ENCODE measurements at regions not wholly inside any gene's neighbourhood (a gene's known extent, or its start where the extent isn't known, plus 50 kb on each side); places are given as distances from the start of the nearest gene placed in this dataset.

DNA sequence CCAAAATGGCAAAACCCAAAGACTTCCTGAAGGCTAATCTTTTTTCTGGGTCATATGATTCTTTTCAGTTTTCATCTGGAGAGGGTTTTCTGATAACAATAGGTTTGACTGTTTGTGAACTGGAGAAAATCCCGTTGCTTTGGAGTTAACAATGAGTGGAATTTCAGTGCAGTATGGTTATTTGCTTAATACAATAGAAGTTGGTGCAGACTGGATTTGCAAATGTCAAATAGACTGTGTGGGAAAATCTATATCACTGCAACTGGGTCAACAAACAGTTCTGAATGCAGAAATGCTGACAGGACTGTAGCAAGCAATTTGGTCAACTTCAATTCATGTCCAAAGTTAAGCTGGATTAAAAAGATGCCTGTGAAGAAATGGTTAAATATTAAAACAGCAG is 267.5 kb upstream of the ARGLU1 start:
- H3K4me3 ChIP-seq (ENCODE audit: low read depth, low read length) = no peak overlapping the region
- TF ChIP-seq, protein P1, sequence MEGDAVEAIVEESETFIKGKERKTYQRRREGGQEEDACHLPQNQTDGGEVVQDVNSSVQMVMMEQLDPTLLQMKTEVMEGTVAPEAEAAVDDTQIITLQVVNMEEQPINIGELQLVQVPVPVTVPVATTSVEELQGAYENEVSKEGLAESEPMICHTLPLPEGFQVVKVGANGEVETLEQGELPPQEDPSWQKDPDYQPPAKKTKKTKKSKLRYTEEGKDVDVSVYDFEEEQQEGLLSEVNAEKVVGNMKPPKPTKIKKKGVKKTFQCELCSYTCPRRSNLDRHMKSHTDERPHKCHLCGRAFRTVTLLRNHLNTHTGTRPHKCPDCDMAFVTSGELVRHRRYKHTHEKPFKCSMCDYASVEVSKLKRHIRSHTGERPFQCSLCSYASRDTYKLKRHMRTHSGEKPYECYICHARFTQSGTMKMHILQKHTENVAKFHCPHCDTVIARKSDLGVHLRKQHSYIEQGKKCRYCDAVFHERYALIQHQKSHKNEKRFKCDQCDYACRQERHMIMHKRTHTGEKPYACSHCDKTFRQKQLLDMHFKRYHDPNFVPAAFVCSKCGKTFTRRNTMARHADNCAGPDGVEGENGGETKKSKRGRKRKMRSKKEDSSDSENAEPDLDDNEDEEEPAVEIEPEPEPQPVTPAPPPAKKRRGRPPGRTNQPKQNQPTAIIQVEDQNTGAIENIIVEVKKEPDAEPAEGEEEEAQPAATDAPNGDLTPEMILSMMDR (IDR thresholded peaks at IDR 0.05; ENCODE audit: control insufficient read depth, extremely low read depth, insufficient read depth) = no peak
- no peak for DNase-seq (ENCODE audit: low read depth)

GRCh38 chr13:106821979-106822378 is 254.0 kb upstream of the ARGLU1 start:
- no peak overlapping the region for H3K4me3 ChIP-seq (ENCODE audit: low read depth, low read length)
- TF ChIP-seq, protein P1 (IDR thresholded peaks at IDR 0.05; ENCODE audit: control insufficient read depth, extremely low read depth, insufficient read depth) = no peak
- no peak for DNase-seq (ENCODE audit: low read depth)

DNA sequence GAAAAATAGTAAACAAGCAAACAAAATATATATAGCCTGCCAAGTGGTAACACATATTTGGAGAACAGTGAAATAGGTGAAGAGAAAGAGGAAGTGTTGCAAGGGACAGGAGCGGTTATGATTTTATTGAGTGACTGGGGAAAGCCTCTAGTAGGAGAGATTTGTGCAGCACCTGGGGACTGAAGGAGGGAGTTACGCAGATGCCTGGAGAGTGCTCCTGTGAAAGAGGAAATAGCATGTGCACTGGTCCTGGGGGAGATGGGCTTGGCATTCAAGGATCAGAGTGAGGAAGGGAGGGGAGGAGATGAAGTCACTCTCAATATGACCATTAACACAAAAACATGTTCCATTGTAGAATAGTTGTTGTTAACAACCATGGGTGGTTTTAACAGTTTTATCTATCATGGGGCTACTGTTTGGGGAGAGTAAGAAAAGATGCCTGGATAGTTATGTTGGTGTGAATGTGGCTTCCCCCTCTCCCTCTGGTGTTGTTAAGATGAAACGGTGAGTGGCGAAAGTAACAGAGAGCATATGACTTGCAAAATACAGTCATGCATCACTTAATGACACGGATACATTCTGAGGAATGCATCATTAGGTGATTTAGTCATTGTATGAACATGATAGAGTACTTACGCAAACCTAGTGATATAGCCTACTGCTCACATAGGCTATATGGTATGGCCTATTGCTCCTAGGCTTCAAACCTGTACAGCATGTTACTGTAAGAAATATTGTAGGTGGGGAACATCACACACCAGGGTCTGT is 251.7 kb upstream of the ARGLU1 start:
- no peak overlapping the region for H3K4me3 ChIP-seq (ENCODE audit: low read depth, low read length)
- TF ChIP-seq, protein P1 (IDR thresholded peaks at IDR 0.05; ENCODE audit: control insufficient read depth, extremely low read depth, insufficient read depth) = no peak
- no peak for DNase-seq (ENCODE audit: low read depth)

GRCh38 chr13:106818971-106819370 is 251.0 kb upstream of the ARGLU1 start:
- no peak overlapping the region for H3K4me3 ChIP-seq (ENCODE audit: low read depth, low read length)
- DNase-seq (ENCODE audit: low read depth) = peak; percentile 26
- TF ChIP-seq, protein P1 (IDR thresholded peaks at IDR 0.05; ENCODE audit: control insufficient read depth, extremely low read depth, insufficient read depth) = no peak

- no peak overlapping the region for H3K4me3 ChIP-seq (ENCODE audit: low read depth, low read length)
- no peak for DNase-seq (ENCODE audit: low read depth)
- TF ChIP-seq, protein P1 (IDR thresholded peaks at IDR 0.05; ENCODE audit: control insufficient read depth, extremely low read depth, insufficient read depth) = no peak
These were observed 247.6 kb upstream of the ARGLU1 start for GRCh38 chr13:106815545-106815944.

DNA sequence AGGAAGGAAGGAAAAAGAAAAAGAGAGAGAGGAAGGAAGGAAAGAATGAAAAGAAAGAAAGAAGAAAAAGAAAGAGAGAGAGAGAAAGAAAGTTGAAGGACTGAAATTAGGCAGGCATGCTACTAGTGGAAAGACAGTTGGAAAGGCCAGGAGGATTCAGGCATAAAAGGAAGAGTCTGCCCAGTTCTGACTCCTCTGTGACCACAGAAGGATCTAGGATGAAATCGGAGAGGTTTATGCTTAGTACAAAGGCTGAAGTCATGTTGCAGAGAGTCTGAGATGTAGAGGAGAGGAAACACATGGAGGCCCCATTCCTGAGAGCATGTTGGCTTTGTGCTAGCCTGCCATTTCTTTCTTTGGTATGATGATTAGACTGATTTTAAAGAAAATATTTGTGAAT is 246.5 kb upstream of the ARGLU1 start:
- no peak overlapping the region for H3K4me3 ChIP-seq (ENCODE audit: low read depth, low read length)

More for the DNA sequence above, 246.5 kb upstream of the ARGLU1 start:
- TF ChIP-seq, protein P1 (IDR thresholded peaks at IDR 0.05; ENCODE audit: control insufficient read depth, extremely low read depth, insufficient read depth) = no peak
- no peak for DNase-seq (ENCODE audit: low read depth)

Measured in LNCaP clone FGC (cell line).